ENCODE measurements at regions not wholly inside any gene's neighbourhood (a gene's known extent, or its start where the extent isn't known, plus 50 kb on each side); places are given as distances from the start of the nearest gene placed in this dataset.

DNA sequence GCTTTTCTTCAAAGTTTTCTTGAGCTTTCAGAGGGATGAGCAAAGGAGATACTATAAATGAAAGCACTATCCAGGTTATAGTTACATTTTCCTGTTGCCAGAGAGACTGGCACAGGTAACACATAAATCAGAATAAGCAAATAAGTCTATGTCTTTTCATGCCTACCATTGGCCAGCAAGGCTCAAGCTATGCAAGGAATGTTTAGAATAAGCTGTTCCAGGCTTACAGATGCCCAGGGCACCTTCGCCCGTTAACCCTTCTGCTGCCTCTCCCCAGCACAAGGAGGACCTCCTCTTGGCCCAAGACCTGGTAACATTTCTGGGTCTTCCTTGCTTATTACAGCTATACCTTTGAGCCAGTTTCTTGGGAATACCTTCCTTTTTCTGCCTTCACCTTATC lies 233.7 kb upstream of the MEIS1 start:
- Histone ChIP-seq H3K4me1 (no peaks in the 10 kb centered on the region), H3K27ac (no peak overlapping the region), H3K27me3 (no peaks in the 10 kb centered on the region), H3K9me3 (no peaks in the 10 kb centered on the region), H3K4me3 (no peak overlapping the region), H3K36me3 (no peaks in the 10 kb centered on the region)
- no peak for DNase-seq (ENCODE audit: low spot score)
- TF ChIP-seq, protein P1, sequence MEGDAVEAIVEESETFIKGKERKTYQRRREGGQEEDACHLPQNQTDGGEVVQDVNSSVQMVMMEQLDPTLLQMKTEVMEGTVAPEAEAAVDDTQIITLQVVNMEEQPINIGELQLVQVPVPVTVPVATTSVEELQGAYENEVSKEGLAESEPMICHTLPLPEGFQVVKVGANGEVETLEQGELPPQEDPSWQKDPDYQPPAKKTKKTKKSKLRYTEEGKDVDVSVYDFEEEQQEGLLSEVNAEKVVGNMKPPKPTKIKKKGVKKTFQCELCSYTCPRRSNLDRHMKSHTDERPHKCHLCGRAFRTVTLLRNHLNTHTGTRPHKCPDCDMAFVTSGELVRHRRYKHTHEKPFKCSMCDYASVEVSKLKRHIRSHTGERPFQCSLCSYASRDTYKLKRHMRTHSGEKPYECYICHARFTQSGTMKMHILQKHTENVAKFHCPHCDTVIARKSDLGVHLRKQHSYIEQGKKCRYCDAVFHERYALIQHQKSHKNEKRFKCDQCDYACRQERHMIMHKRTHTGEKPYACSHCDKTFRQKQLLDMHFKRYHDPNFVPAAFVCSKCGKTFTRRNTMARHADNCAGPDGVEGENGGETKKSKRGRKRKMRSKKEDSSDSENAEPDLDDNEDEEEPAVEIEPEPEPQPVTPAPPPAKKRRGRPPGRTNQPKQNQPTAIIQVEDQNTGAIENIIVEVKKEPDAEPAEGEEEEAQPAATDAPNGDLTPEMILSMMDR (IDR thresholded peaks at IDR 0.05) = no peak

DNA sequence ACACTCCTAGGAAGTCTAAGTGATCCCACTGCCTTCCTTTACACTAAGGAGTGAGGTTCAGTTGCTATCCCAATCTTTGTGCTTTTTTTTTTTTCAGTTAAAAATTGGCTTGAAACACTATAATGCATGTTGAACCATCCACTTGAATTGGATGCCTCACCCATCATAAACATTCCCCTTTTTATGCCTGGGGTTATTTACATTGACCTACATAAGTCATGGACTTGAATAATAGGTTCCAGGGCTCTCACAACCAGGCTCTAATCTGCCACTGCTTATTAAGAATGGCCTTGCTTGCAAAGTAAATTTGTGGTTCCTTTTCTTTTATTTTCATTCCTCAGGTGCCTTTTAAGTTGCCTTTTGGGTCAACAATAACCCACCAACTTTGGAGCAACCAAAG lies 236.1 kb upstream of the MEIS1 start:
- Histone ChIP-seq H3K9me3 (no peaks in the 10 kb centered on the region), H3K36me3 (no peaks in the 10 kb centered on the region), H3K27me3 (no peaks in the 10 kb centered on the region), H3K4me1 (no peaks in the 10 kb centered on the region), H3K27ac (no peak overlapping the region), H3K4me3 (no peak overlapping the region)
- TF ChIP-seq, protein P1 (IDR thresholded peaks at IDR 0.05) = no peak
- no peak for DNase-seq (ENCODE audit: low spot score)

DNA sequence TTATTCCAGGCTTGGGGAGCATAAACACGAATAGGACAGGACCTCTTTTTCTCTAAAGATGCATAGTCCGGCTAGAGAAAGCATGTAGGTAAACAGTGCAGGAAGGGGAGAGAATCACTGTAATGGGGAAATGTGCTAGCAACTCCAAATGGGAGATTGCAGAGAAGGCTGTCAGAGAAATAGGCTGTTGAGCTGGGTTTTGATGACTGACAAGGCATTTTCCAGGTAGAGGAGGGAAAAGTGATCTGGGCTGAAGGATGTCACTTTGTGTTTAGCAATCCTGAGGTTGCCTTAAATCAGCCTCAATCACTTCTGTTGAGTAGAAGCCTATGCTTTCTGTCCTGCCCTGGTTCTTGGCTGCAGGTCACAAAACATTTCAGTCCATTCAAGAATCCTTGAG lies 242.0 kb upstream of the MEIS1 start:
- H3K36me3 ChIP-seq = no peaks in the 10 kb centered on the region
- H3K9me3 ChIP-seq = no peaks in the 10 kb centered on the region
- TF ChIP-seq, protein P1 (IDR thresholded peaks at IDR 0.05) = no peak
- H3K4me1 ChIP-seq = no peaks in the 10 kb centered on the region
- H3K27ac ChIP-seq = no peak overlapping the region
- H3K27me3 ChIP-seq = no peaks in the 10 kb centered on the region
- DNase-seq (ENCODE audit: low spot score) = no peak
- H3K4me3 ChIP-seq = no peak overlapping the region

DNA sequence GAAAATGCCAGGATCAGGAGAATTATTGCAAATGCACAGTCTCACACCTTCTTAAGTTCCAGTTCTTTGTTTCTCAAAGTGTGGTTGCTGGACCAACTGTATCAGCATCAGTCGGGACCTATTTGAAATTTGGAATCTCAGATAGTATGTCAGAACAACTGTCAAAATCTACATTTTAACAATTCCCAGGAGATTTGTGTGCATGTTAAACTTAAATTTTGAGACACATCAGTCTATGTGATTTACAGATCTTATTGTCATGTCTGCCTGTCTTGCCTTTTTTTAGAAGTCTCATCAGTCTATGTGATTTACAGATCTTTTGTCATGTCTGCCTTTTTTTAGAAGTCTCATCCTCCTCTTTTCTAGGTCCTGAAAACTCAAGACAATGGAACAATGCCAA lies 243.6 kb upstream of the MEIS1 start:
- Histone ChIP-seq H3K27me3 (no peaks in the 10 kb centered on the region), H3K4me3 (no peak overlapping the region), H3K36me3 (no peaks in the 10 kb centered on the region), H3K4me1 (no peaks in the 10 kb centered on the region), H3K27ac (no peak overlapping the region), H3K9me3 (no peaks in the 10 kb centered on the region)
- no peak for DNase-seq (ENCODE audit: low spot score)
- TF ChIP-seq, protein P1 (IDR thresholded peaks at IDR 0.05) = no peak

DNA sequence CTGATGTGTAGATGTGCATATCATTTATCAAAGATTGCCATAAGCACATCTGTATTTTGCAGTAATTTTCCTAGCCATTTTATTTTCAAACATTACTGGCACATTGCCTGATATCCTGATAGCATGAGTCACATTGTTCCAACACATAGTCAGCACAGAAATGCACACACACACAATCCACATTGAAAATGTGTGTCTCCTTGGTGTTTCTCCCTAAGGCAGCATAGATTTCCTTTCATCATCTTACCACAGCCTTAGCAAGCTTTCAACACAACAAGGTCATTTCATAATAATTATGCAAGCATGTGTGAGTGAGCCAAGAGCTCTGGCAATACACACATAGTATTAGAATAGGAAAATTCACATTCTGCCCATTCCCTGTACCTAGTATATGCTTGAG lies 245.4 kb upstream of the MEIS1 start:
- Histone ChIP-seq H3K4me3 (no peak overlapping the region), H3K9me3 (no peaks in the 10 kb centered on the region), H3K36me3 (no peaks in the 10 kb centered on the region), H3K4me1 (no peaks in the 10 kb centered on the region), H3K27ac (no peak overlapping the region), H3K27me3 (no peaks in the 10 kb centered on the region)
- TF ChIP-seq, protein P1 (IDR thresholded peaks at IDR 0.05) = no peak
- no peak for DNase-seq (ENCODE audit: low spot score)

DNA sequence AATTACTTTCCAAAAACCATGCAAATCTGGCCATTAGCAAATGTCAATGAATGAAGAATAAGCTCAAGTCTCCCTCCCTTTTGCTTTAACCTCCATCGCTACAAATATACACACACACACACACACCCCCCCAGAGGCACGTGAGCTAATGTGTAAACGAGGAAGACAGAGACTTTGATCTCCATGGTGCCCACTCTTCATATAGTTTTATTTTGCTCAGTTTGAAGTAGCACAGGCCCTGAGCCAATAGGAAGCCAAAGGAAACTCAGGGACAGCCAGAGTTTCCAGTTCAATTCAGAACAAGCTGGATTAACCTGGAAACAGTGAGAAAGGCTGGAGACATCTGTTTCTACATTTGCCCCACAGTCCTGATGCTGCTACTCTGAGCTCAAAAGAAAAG lies 248.4 kb upstream of the MEIS1 start:
- TF ChIP-seq, protein P1 (IDR thresholded peaks at IDR 0.05) = no peak
- H3K36me3 ChIP-seq = no peaks in the 10 kb centered on the region
- H3K27me3 ChIP-seq = no peaks in the 10 kb centered on the region
- no peak overlapping the region for H3K4me3 ChIP-seq
- H3K4me1 ChIP-seq = no peaks in the 10 kb centered on the region
- no peak for DNase-seq (ENCODE audit: low spot score)
- H3K27ac ChIP-seq = no peak overlapping the region
- no peaks in the 10 kb centered on the region for H3K9me3 ChIP-seq

Data from right atrium auricular region (tissue), 2 donors.